B cell (primary cell): ENCODE measurements at regions not wholly inside any gene's neighbourhood (a gene's known extent, or its start where the extent isn't known, plus 50 kb on each side); places are given as distances from the start of the nearest gene placed in this dataset.

Experiments
- CTCF ChIP-seq: fragments of 200-600 bp; IDR thresholded peaks from one replicate; pipeline ENCODE4 v1.8.0; 2022; ENCODE audit warnings: antibody characterized with exemption, mild to moderate bottlenecking
- EZH2 ChIP-seq: IDR thresholded peaks from 2 replicates; pipeline ENCODE4 v1.6.1; 2012; ENCODE audit warnings: borderline replicate concordance, low read depth, mild to moderate bottlenecking, moderate library complexity, low read length; ENCODE audit not compliant: insufficient read depth, poor library complexity, severe bottlenecking

GRCh38 chr7:50832744-50833143 is 50.0 kb upstream of the GRB10 start:
- no peak for TF ChIP-seq CTCF
- no peak for TF ChIP-seq EZH2
